ENCODE measurements at regions not wholly inside any gene's neighbourhood (a gene's known extent, or its start where the extent isn't known, plus 50 kb on each side); places are given as distances from the start of the nearest gene placed in this dataset.
A peak's percentile ranks its signal among the peaks of the same experiment; 100 is the strongest.
"Not testable (repeated sequence)": the region's sequence is repeated elsewhere in the genome, so short reads cannot be mapped to it uniquely, and the experiment has no call there.

GRCh38 chr1:219428651-219429050 is 184.3 kb downstream of the ZC3H11B start:
- DNase-seq = no peak

GRCh38 chr1:219427989-219428388 is 184.9 kb downstream of the ZC3H11B start:
- DNase-seq = no peak

- no peak for DNase-seq
Measured at GRCh38 chr1:219427403-219427802, 185.5 kb downstream of the ZC3H11B start.

GRCh38 chr1:219422811-219423598 is 189.9 kb downstream of the ZC3H11B start:
- no peak for DNase-seq

GRCh38 chr1:219420913-219421312 is 192.0 kb downstream of the ZC3H11B start:
- no peak for DNase-seq

- no peak for DNase-seq
Measured at GRCh38 chr1:219419860-219420259, 193.0 kb downstream of the ZC3H11B start.

GRCh38 chr1:219419065-219419464 is 193.8 kb downstream of the ZC3H11B start:
- no peak for DNase-seq

GRCh38 chr1:219417610-219418009 is 195.3 kb downstream of the ZC3H11B start:
- no peak for DNase-seq

- DNase-seq = peak; percentile 78
Measured at GRCh38 chr1:219416598-219417238, 196.2 kb downstream of the ZC3H11B start.

- no peak for DNase-seq
Measured at GRCh38 chr1:219415915-219416314, 197.0 kb downstream of the ZC3H11B start.

- no peak for DNase-seq
Measured at GRCh38 chr1:219415433-219415832, 197.5 kb downstream of the ZC3H11B start.

GRCh38 chr1:219414250-219414649 is 198.7 kb downstream of the ZC3H11B start:
- no peak for DNase-seq

- no peak for DNase-seq
Measured at GRCh38 chr1:219413536-219413935, 199.4 kb downstream of the ZC3H11B start.

GRCh38 chr1:219412772-219413171 is 200.1 kb downstream of the ZC3H11B start:
- no peak for DNase-seq

GRCh38 chr1:219410721-219411120 is 202.2 kb downstream of the ZC3H11B start:
- DNase-seq = not testable (repeated sequence)

- no peak for DNase-seq
Measured at GRCh38 chr1:219405531-219406331, 207.2 kb downstream of the ZC3H11B start.

GRCh38 chr1:219404629-219405028 is 208.3 kb downstream of the ZC3H11B start:
- DNase-seq = no peak

GRCh38 chr1:219402925-219403324 is 210.0 kb downstream of the ZC3H11B start:
- DNase-seq = no peak

- DNase-seq = no peak
Measured at GRCh38 chr1:219401724-219402625, 210.9 kb downstream of the ZC3H11B start.

- no peak for DNase-seq
Measured at GRCh38 chr1:219399446-219399845, 213.5 kb downstream of the ZC3H11B start.

GRCh38 chr1:219398815-219399396 is 214.0 kb downstream of the ZC3H11B start:
- no peak for DNase-seq

- no peak for DNase-seq
Measured at GRCh38 chr1:219397511-219397910, 215.4 kb downstream of the ZC3H11B start.
